ENCODE measurements at regions not wholly inside any gene's neighbourhood (a gene's known extent, or its start where the extent isn't known, plus 50 kb on each side); places are given as distances from the start of the nearest gene placed in this dataset.
A peak's percentile ranks its signal among the peaks of the same experiment; 100 is the strongest.

GRCh38 chr6:99779631-99780555 is 173.3 kb downstream of the PRDM13 start:
- H3K27me3 ChIP-seq (ENCODE audit: low read depth): peaks cover 46% of the 10 kb centered on the region
- peaks cover 11% of the 10 kb centered on the region for H3K9me3 ChIP-seq (replicated peaks)
- H3K4me1 ChIP-seq: no peaks in the 10 kb centered on the region
- DNase-seq: no peak
- intact Hi-C loops (cut with micrococcal nuclease): no loop called here
- no peak for TF ChIP-seq CTCF (IDR thresholded peaks at IDR 0.05; ENCODE audit: borderline replicate concordance)
- no peak overlapping the region for H3K4me3 ChIP-seq
- no peak overlapping the region for H3K27ac ChIP-seq (replicated peaks)
- H3K36me3 ChIP-seq: no peaks in the 10 kb centered on the region

GRCh38 chr6:99780556-99780885 is 173.9 kb downstream of the PRDM13 start:
- peaks cover 5% of the 10 kb centered on the region for H3K9me3 ChIP-seq (replicated peaks)
- intact Hi-C loops (cut with micrococcal nuclease): no loop called here
- H3K4me3 ChIP-seq: no peak overlapping the region
- H3K4me1 ChIP-seq: no peaks in the 10 kb centered on the region
- H3K27ac ChIP-seq (replicated peaks): no peak overlapping the region
- no peak for DNase-seq
- peaks cover 49% of the 10 kb centered on the region for H3K27me3 ChIP-seq (ENCODE audit: low read depth)
- H3K36me3 ChIP-seq: no peaks in the 10 kb centered on the region
- no peak for TF ChIP-seq CTCF (IDR thresholded peaks at IDR 0.05; ENCODE audit: borderline replicate concordance)

DNA sequence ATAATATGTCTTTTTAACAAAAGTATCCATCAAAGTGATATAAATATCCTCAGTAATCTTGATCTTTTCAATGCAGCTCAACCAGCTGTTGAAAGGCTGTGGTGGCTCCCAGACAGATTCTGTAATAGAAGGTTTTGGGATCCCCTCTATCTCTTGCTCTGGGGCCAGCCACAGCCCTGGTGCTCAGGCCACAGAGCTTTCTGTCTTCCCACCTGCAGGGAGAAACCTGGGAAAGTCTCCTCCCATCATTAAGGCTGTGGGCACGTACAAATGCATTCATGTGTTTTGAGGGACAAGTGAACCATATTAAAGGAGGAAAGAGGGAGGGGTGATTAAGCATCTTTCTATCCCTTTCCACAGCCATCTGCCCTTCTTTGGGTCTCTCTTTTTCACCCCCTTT is 183.1 kb downstream of the PRDM13 start:
- Histone ChIP-seq H3K9me3 (replicated peaks) (no peaks in the 10 kb centered on the region), H3K27me3 (ENCODE audit: low read depth) (peaks cover 42% of the 10 kb centered on the region), H3K27ac (replicated peaks) (no peak overlapping the region), H3K4me3 (no peak overlapping the region), H3K4me1 (no peaks in the 10 kb centered on the region), H3K36me3 (no peaks in the 10 kb centered on the region)
- intact Hi-C loops (cut with micrococcal nuclease): no loop called here
- no peak for TF ChIP-seq CTCF (IDR thresholded peaks at IDR 0.05; ENCODE audit: borderline replicate concordance)
- no peak for DNase-seq

DNA sequence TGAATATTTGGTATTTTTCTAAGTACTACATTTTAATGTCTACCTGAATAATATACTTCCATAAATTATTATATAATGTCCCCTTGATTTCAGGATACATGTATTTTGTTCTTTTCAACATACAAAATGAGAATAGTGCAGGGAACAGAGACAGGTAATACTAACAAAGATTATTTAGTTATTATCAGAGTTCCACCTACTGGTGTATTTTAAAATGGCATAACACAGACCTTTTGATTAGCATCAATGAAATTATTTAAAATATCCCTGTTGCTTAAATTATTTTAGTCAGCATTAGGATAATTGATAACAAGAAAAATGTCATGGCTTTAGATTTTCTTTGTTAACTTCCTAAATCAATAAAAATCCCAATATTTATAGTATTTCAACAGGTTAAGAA is 184.0 kb downstream of the PRDM13 start:
- Histone ChIP-seq H3K27ac (replicated peaks) (no peak overlapping the region), H3K27me3 (ENCODE audit: low read depth) (peaks cover 39% of the 10 kb centered on the region), H3K36me3 (no peaks in the 10 kb centered on the region), H3K4me3 (no peak overlapping the region), H3K4me1 (no peaks in the 10 kb centered on the region), H3K9me3 (replicated peaks) (no peaks in the 10 kb centered on the region)
- intact Hi-C loops (cut with micrococcal nuclease): no loop called here
- no peak for DNase-seq
- TF ChIP-seq CTCF (IDR thresholded peaks at IDR 0.05; ENCODE audit: borderline replicate concordance): peak; percentile 10

DNA sequence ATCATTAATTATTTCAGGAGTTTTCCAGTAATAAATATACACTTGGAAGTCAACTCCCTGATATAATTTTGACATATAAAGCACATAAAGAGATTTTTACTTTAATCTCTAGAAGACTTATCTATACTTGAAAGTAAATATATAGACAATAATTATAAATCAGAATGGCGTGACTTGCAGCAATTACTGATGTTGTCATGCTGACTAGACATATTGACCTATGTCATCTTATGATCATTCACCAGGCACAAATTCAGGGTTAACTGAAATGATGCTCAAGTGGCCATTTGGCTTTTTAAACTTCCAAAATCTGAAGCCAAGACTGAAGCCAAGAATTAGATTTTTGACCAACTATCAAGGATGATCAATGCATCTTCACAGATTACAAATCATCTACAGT is 192.2 kb downstream of the MCHR2 start:
- no peak for TF ChIP-seq CTCF (IDR thresholded peaks at IDR 0.05; ENCODE audit: borderline replicate concordance)
- intact Hi-C loops (cut with micrococcal nuclease): no loop called here

More for the DNA sequence above, 192.2 kb downstream of the MCHR2 start:
- peaks cover 3% of the 10 kb centered on the region for H3K27me3 ChIP-seq (ENCODE audit: low read depth)
- no peaks in the 10 kb centered on the region for H3K9me3 ChIP-seq (replicated peaks)
- H3K27ac ChIP-seq (replicated peaks): no peak overlapping the region
- H3K36me3 ChIP-seq: no peaks in the 10 kb centered on the region
- H3K4me1 ChIP-seq: no peaks in the 10 kb centered on the region
- no peak for DNase-seq
- H3K4me3 ChIP-seq: no peak overlapping the region

All from left ventricle myocardium inferior (tissue), 1 donor.